NCI-H128 (cell line): ENCODE measurements at regions not wholly inside any gene's neighbourhood (a gene's known extent, or its start where the extent isn't known, plus 50 kb on each side); places are given as distances from the start of the nearest gene placed in this dataset.
"Not testable (repeated sequence)": the region's sequence is repeated elsewhere in the genome, so short reads cannot be mapped to it uniquely, and the experiment has no call there.

Experiments used
- DNase-seq: peaks from one replicate; lab custom pipeline; 2025; ENCODE audit not compliant: unreplicated experiment; lab: John Stamatoyannopoulos, UW

- DNase-seq: no peak
Measured at GRCh38 chr4:84379917-84380641, 119.0 kb downstream of the NKX6-1 start.

- no peak for DNase-seq
Measured at GRCh38 chr4:84378983-84379382, 120.1 kb downstream of the NKX6-1 start.

- DNase-seq: no peak
Measured at GRCh38 chr4:84378356-84378755, 120.7 kb downstream of the NKX6-1 start.

GRCh38 chr4:84366907-84367306, 132.2 kb downstream of the NKX6-1 start:
- no peak for DNase-seq

- no peak for DNase-seq
Measured at GRCh38 chr4:84366161-84366560, 132.9 kb downstream of the NKX6-1 start.

- no peak for DNase-seq
Measured at GRCh38 chr4:84362896-84363655, 136.0 kb downstream of the NKX6-1 start.

- no peak for DNase-seq
Measured at GRCh38 chr4:84342161-84342560, 156.9 kb downstream of the NKX6-1 start.

GRCh38 chr4:84341559-84341958, 157.5 kb downstream of the NKX6-1 start:
- DNase-seq: no peak

GRCh38 chr4:84338367-84338766, 160.7 kb downstream of the NKX6-1 start:
- no peak for DNase-seq

GRCh38 chr4:84336964-84337705, 162.0 kb downstream of the NKX6-1 start:
- DNase-seq: no peak

GRCh38 chr4:84327526-84327925, 171.6 kb downstream of the NKX6-1 start:
- DNase-seq: no peak

- no peak for DNase-seq
Measured at GRCh38 chr4:84325625-84326024, 173.5 kb downstream of the NKX6-1 start.

- no peak for DNase-seq
Measured at GRCh38 chr4:84324303-84325245, 174.5 kb downstream of the NKX6-1 start.

- DNase-seq: no peak
Measured at GRCh38 chr4:84319124-84319523, 180.0 kb downstream of the NKX6-1 start.

GRCh38 chr4:84317513-84317912, 181.6 kb downstream of the NKX6-1 start:
- no peak for DNase-seq

GRCh38 chr4:84312426-84313012, 186.6 kb downstream of the NKX6-1 start:
- no peak for DNase-seq

GRCh38 chr4:84309191-84309590, 189.9 kb downstream of the NKX6-1 start:
- no peak for DNase-seq

- not testable (repeated sequence) for DNase-seq
Measured at GRCh38 chr4:84298719-84299254, 200.3 kb downstream of the NKX6-1 start.

GRCh38 chr4:84298023-84298718, 200.9 kb downstream of the NKX6-1 start:
- DNase-seq: no peak
